ENCODE measurements at regions not wholly inside any gene's neighbourhood (a gene's known extent, or its start where the extent isn't known, plus 50 kb on each side); places are given as distances from the start of the nearest gene placed in this dataset.

DNA sequence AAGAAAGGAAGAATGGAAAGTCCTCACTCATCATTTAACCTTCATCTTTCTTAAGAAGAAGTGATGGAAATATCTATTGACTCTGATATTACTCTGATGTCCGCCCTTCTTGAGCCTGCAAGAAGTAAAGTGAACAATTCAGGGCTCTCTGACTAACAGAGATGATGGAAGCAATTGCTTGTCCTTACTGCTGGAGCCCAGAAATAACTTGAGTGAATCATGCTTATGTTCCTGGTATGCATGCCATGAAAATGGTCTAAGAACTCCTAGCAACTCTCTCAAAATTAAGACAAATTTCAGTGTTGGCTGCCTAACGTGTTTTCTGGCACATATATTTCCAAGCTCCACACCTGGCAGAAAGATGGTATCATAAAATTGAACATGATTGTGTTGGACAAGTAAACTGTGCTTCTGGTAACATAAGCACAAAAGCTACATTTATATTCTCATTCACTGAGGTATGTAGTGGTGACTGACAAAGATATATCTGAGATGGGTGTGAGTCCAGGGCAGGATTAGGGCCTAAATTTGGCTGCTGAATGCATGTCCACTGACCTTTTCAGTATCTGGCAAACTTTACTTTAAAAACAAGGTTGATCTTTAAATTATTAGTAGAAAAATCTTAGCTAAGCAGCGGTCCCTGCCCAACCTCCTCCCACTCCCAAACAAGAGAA is 109.2 kb upstream of the OTUD4 start:
- Mint-ChIP-seq H3K4me1 (ENCODE audit: unreplicated experiment) (peaks cover 19% of the 10 kb centered on the region), H3K9me3 (ENCODE audit: unreplicated experiment) (no peaks in the 10 kb centered on the region), H3K27ac (ENCODE audit: unreplicated experiment) (no peak overlapping the region), H3K27me3 (ENCODE audit: unreplicated experiment) (no peaks in the 10 kb centered on the region), H3K36me3 (ENCODE audit: low read depth, unreplicated experiment) (no peaks in the 10 kb centered on the region), H3K4me3 (ENCODE audit: unreplicated experiment) (no peak overlapping the region)
- DNase-seq (ENCODE audit: low spot score), result no peak
- TF ChIP-seq, protein P1, sequence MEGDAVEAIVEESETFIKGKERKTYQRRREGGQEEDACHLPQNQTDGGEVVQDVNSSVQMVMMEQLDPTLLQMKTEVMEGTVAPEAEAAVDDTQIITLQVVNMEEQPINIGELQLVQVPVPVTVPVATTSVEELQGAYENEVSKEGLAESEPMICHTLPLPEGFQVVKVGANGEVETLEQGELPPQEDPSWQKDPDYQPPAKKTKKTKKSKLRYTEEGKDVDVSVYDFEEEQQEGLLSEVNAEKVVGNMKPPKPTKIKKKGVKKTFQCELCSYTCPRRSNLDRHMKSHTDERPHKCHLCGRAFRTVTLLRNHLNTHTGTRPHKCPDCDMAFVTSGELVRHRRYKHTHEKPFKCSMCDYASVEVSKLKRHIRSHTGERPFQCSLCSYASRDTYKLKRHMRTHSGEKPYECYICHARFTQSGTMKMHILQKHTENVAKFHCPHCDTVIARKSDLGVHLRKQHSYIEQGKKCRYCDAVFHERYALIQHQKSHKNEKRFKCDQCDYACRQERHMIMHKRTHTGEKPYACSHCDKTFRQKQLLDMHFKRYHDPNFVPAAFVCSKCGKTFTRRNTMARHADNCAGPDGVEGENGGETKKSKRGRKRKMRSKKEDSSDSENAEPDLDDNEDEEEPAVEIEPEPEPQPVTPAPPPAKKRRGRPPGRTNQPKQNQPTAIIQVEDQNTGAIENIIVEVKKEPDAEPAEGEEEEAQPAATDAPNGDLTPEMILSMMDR (IDR thresholded peaks at IDR 0.05; ENCODE audit: unreplicated experiment), result no peak

DNA sequence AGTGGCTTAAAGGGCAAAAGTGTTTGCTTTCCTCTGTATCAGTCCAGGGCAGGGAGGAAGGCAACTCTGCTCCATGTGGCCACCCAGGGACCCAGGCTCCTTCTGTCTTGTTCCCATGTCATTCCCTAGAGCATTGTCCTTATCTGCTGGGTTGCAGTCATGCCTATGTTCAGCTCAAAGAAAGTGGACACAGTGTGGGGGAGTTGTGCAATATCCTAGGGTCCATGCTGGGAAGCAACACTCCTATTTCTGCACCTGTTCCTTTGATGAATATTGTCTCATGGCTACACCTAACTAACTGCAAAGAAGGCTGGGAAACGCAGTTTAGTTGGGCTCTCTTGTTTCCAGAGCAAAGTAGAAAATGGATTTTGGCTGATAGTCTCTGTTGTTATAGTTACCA is 107.0 kb upstream of the OTUD4 start:
- Mint-ChIP-seq H3K27me3 (ENCODE audit: unreplicated experiment) (no peaks in the 10 kb centered on the region), H3K4me1 (ENCODE audit: unreplicated experiment) (peaks cover 26% of the 10 kb centered on the region), H3K9me3 (ENCODE audit: unreplicated experiment) (no peaks in the 10 kb centered on the region), H3K27ac (ENCODE audit: unreplicated experiment) (no peak overlapping the region), H3K36me3 (ENCODE audit: low read depth, unreplicated experiment) (no peaks in the 10 kb centered on the region), H3K4me3 (ENCODE audit: unreplicated experiment) (no peak overlapping the region)
- DNase-seq (ENCODE audit: low spot score), result no peak
- TF ChIP-seq, protein P1 (IDR thresholded peaks at IDR 0.05; ENCODE audit: unreplicated experiment), result no peak

DNA sequence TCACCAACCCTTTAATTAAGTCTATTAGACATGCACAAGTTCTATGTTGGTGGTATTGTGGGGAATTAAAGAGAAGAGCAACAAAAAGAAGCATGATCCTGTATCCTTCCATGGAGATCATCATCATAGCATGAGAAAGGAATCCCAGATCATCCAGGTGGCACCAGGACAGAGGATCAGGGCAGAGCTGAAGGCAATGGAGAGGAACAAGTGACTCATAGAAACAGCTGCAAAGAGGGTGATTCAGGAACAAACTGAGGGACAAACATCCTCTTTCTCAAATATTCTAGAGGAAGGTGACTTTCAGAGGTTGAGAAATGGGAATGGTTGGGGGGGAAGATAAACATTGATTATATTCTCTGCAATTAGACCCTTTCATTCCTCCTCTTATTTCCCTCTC is 105.5 kb upstream of the OTUD4 start:
- Mint-ChIP-seq H3K27ac (ENCODE audit: unreplicated experiment) (peak overlapping the region; percentile 18), H3K9me3 (ENCODE audit: unreplicated experiment) (no peaks in the 10 kb centered on the region), H3K36me3 (ENCODE audit: low read depth, unreplicated experiment) (no peaks in the 10 kb centered on the region), H3K4me3 (ENCODE audit: unreplicated experiment) (no peak overlapping the region), H3K4me1 (ENCODE audit: unreplicated experiment) (peaks cover 27% of the 10 kb centered on the region), H3K27me3 (ENCODE audit: unreplicated experiment) (peaks cover 2% of the 10 kb centered on the region)
- TF ChIP-seq, protein P1 (IDR thresholded peaks at IDR 0.05; ENCODE audit: unreplicated experiment), result no peak
- no peak for DNase-seq (ENCODE audit: low spot score)

DNA sequence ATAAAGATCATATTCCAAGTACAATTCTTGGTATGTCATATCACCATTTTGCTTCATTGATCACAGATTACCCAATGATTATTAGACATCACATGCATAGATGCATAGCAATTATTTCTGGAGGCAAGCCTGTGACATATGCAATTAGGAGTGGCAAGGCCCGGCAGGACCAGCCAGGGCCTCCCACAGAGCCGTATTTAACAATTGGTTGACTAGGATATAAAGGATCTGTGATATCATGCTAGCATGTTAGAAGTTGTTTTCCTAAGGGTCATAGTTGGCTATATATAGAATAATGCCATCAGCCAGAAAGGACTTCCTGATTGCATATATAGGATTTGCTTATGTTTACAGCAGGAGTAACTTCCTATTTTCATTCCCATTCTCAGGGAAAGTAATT is 103.5 kb upstream of the OTUD4 start:
- no peaks in the 10 kb centered on the region for H3K9me3 Mint-ChIP-seq (ENCODE audit: unreplicated experiment)
- H3K36me3 Mint-ChIP-seq (ENCODE audit: low read depth, unreplicated experiment), result no peaks in the 10 kb centered on the region
- no peak for DNase-seq (ENCODE audit: low spot score)
- no peak overlapping the region for H3K4me3 Mint-ChIP-seq (ENCODE audit: unreplicated experiment)
- TF ChIP-seq, protein P1 (IDR thresholded peaks at IDR 0.05; ENCODE audit: unreplicated experiment), result no peak
- peaks cover 2% of the 10 kb centered on the region for H3K27me3 Mint-ChIP-seq (ENCODE audit: unreplicated experiment)
- peaks cover 30% of the 10 kb centered on the region for H3K4me1 Mint-ChIP-seq (ENCODE audit: unreplicated experiment)
- no peak overlapping the region for H3K27ac Mint-ChIP-seq (ENCODE audit: unreplicated experiment)

DNA sequence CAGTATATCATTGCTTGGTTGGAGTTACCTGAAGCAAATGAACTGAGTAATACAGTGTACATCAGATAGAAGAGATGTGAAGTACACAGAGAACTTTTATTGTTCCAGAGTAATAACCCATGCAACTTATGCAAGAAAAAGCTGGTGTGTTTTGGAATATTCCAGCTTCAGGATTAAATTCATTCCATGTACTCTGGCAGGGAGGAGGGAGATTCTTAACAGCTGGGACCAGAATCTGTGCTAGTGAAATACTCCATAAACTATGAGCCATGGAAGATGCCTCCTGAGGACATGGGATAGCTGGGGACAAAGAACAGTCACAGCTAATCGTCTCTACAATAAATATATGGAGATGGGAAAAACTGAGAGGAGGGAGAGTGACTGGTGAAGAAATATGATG is 101.6 kb upstream of the OTUD4 start:
- TF ChIP-seq, protein P1 (IDR thresholded peaks at IDR 0.05; ENCODE audit: unreplicated experiment), result no peak

More for the DNA sequence above, 101.6 kb upstream of the OTUD4 start:
- Mint-ChIP-seq H3K9me3 (ENCODE audit: unreplicated experiment) (no peaks in the 10 kb centered on the region), H3K27me3 (ENCODE audit: unreplicated experiment) (peaks cover 5% of the 10 kb centered on the region), H3K4me1 (ENCODE audit: unreplicated experiment) (peaks cover 32% of the 10 kb centered on the region), H3K36me3 (ENCODE audit: low read depth, unreplicated experiment) (no peaks in the 10 kb centered on the region), H3K27ac (ENCODE audit: unreplicated experiment) (no peak overlapping the region), H3K4me3 (ENCODE audit: unreplicated experiment) (no peak overlapping the region)
- DNase-seq (ENCODE audit: low spot score), result no peak
